H9 (cell line): ENCODE measurements at regions not wholly inside any gene's neighbourhood (a gene's known extent, or its start where the extent isn't known, plus 50 kb on each side); places are given as distances from the start of the nearest gene placed in this dataset.

Source experiments
- DNase-seq: peaks from one replicate; pipeline ENCODE4 v3.0.0-alpha.2; 2017
- H2AFZ ChIP-seq: one replicate; pipeline ENCODE4 v1.6.1; 2013; ENCODE audit warnings: mild to moderate bottlenecking, low read length, control low read depth, moderate library complexity
- H2AK5ac ChIP-seq: 2 replicates; pipeline ENCODE4 v1.6.1; 2013; ENCODE audit warnings: low read length, control low read depth, mixed read lengths; ENCODE audit not compliant: insufficient read length
- H2BK120ac ChIP-seq: one replicate; pipeline ENCODE4 v1.6.1; 2013; ENCODE audit warnings: low read depth, mild to moderate bottlenecking, low read length, control low read depth, inconsistent platforms; ENCODE audit not compliant: poor library complexity, severe bottlenecking
- H2BK12ac ChIP-seq: 2 replicates; pipeline ENCODE4 v1.6.1; 2013; ENCODE audit warnings: low read length, control low read depth, mixed read lengths, low read depth; ENCODE audit not compliant: insufficient read length
- H2BK15ac ChIP-seq: 2 replicates; pipeline ENCODE4 v1.6.1; 2013; ENCODE audit warnings: low read depth, low read length, control low read depth
- H2BK20ac ChIP-seq: one replicate; pipeline ENCODE4 v1.6.1; 2013; ENCODE audit warnings: low read depth, mild to moderate bottlenecking, low read length, control low read depth, inconsistent platforms; ENCODE audit not compliant: poor library complexity, severe bottlenecking
- H2BK5ac ChIP-seq: 2 replicates; pipeline ENCODE4 v1.6.1; 2013; ENCODE audit warnings: low read length, control low read depth, mixed read lengths; ENCODE audit not compliant: insufficient read length
- H3K14ac ChIP-seq: 2 replicates; pipeline ENCODE4 v1.6.1; 2013; ENCODE audit warnings: low read length, control low read depth; ENCODE audit not compliant: insufficient read depth
- H3K18ac ChIP-seq: 2 replicates; pipeline ENCODE4 v1.6.1; 2013; ENCODE audit warnings: low read depth, mild to moderate bottlenecking, mixed read lengths, low read length, control low read depth; ENCODE audit not compliant: insufficient read length
- H3K23ac ChIP-seq: 2 replicates; pipeline ENCODE4 v1.6.1; 2013; ENCODE audit warnings: low read length, control low read depth, mixed read lengths, low read depth; ENCODE audit not compliant: insufficient read length
- H3K23me2 ChIP-seq: 2 replicates; pipeline ENCODE4 v1.6.1; 2013; ENCODE audit warnings: low read depth, mild to moderate bottlenecking, mixed read lengths, low read length, control low read depth; ENCODE audit not compliant: insufficient read length, poor library complexity, severe bottlenecking
- H3K27ac ChIP-seq: 2 replicates; pipeline ENCODE4 v1.5.1; 2013; ENCODE audit warnings: low read length, control low read depth, mixed read lengths, low read depth; ENCODE audit not compliant: insufficient read length
- H3K27me3 ChIP-seq: 2 replicates; pipeline ENCODE4 v1.6.1; 2013; ENCODE audit warnings: low read length, control low read depth, inconsistent platforms; ENCODE audit not compliant: insufficient read depth
- H3K4ac ChIP-seq: 2 replicates; pipeline ENCODE4 v1.6.1; 2013; ENCODE audit warnings: low read depth, mild to moderate bottlenecking, control low read depth, inconsistent platforms, low read length, moderate library complexity
- H3K4me1 ChIP-seq: 2 replicates; pipeline ENCODE4 v1.6.1; 2013; ENCODE audit warnings: low read length, control low read depth, inconsistent platforms; ENCODE audit not compliant: insufficient read depth
- H3K4me2 ChIP-seq: 2 replicates; pipeline ENCODE4 v1.6.1; 2013; ENCODE audit warnings: low read length, control low read depth, mixed read lengths; ENCODE audit not compliant: insufficient read length, insufficient read depth
- H3K56ac ChIP-seq: 2 replicates; pipeline ENCODE4 v1.6.1; 2013; ENCODE audit warnings: low read depth, mild to moderate bottlenecking, mixed read lengths, low read length, control low read depth; ENCODE audit not compliant: insufficient read length
- H3K79me1 ChIP-seq: 2 replicates; pipeline ENCODE4 v1.6.1; 2013; ENCODE audit warnings: low read depth, mild to moderate bottlenecking, moderate library complexity, low read length, control low read depth, inconsistent platforms; ENCODE audit not compliant: insufficient read depth, poor library complexity, severe bottlenecking
- H3K79me2 ChIP-seq: 2 replicates; pipeline ENCODE4 v1.6.1; 2013; ENCODE audit warnings: low read length, control low read depth, inconsistent platforms; ENCODE audit not compliant: insufficient read depth
- H3K9ac ChIP-seq: 2 replicates; pipeline ENCODE4 v1.6.1; 2013; ENCODE audit warnings: low read length, control low read depth, mixed read lengths; ENCODE audit not compliant: insufficient read length; ENCODE audit errors: extremely low read depth
- H3K9me3 ChIP-seq: one replicate; pipeline ENCODE4 v1.6.1; 2013; ENCODE audit warnings: low read depth, low read length, inconsistent platforms; ENCODE audit not compliant: control insufficient read depth
- H3T11ph ChIP-seq: one replicate; pipeline ENCODE4 v1.6.1; 2013; ENCODE audit warnings: mild to moderate bottlenecking, low read length, control low read depth, inconsistent platforms
- H4K20me1 ChIP-seq: one replicate; pipeline ENCODE4 v1.6.1; 2013; ENCODE audit not compliant: control insufficient read depth, insufficient read length, insufficient read depth
- H4K5ac ChIP-seq: 2 replicates; pipeline ENCODE4 v1.6.1; 2013; ENCODE audit warnings: low read depth, mild to moderate bottlenecking, mixed read lengths, low read length, control low read depth; ENCODE audit not compliant: insufficient read length
- H4K8ac ChIP-seq: replicated peaks from 2 replicates; pipeline ENCODE4 v1.6.1; 2013; ENCODE audit warnings: low read length, control low read depth, mixed read lengths, low read depth; ENCODE audit not compliant: insufficient read length
- H4K91ac ChIP-seq: 2 replicates; pipeline ENCODE4 v1.6.1; 2013; ENCODE audit warnings: low read depth, mild to moderate bottlenecking, moderate library complexity, mixed read lengths, low read length, control low read depth; ENCODE audit not compliant: insufficient read length
- H3K27ac Mint-ChIP-seq, 3 experiments: 2 replicates in 2 of 3; 3 replicates in 1 of 3; pipeline ENCODE4 v1.8.0; 2020 to 2021; ENCODE audit warnings: mixed read lengths in 3 of 3, mild to moderate bottlenecking in 1 of 3, moderate library complexity in 1 of 3
- H3K27me3 Mint-ChIP-seq: 2 replicates; pipeline ENCODE4 v1.8.0; 2021; ENCODE audit warnings: low read depth, mild to moderate bottlenecking, moderate library complexity, mixed read lengths
- H3K36me3 Mint-ChIP-seq, 3 experiments: 2 replicates in 2 of 3; 3 replicates in 1 of 3; pipeline ENCODE4 v1.8.0; 2020 to 2021; ENCODE audit warnings: low read depth in 3 of 3, mixed read lengths in 3 of 3; ENCODE audit not compliant: insufficient read depth in 1 of 3
- H3K4me1 Mint-ChIP-seq, 2 experiments: 2 replicates each; pipeline ENCODE4 v1.8.0; 2020; ENCODE audit warnings: mixed read lengths in 2 of 2
- H3K4me3 Mint-ChIP-seq, 2 experiments: 2 replicates in 1 of 2; 3 replicates in 1 of 2; pipeline ENCODE4 v1.8.0; 2020 to 2021; ENCODE audit warnings: mild to moderate bottlenecking in 2 of 2, mixed read lengths in 2 of 2, moderate library complexity in 1 of 2
- H3K9me3 Mint-ChIP-seq, 2 experiments: 2 replicates in 1 of 2; 3 replicates in 1 of 2; pipeline ENCODE4 v1.8.0; 2020; ENCODE audit warnings: mild to moderate bottlenecking in 2 of 2, mixed read lengths in 2 of 2, moderate library complexity in 1 of 2
- CTCF ChIP-seq: fragments of 200-600 bp; sonication (generic); conservative IDR thresholded peaks from 3 replicates; pipeline ENCODE4 v1.8.0; 2021; ENCODE audit warnings: antibody characterized with exemption, mild to moderate bottlenecking
- WGBS: extraction: QIAGEN DNeasy Blood & Tissue Kit; methylation state at CpG from one replicate; pipeline ENCODE4 v1.1.7; 2013; ENCODE audit warnings: missing lambda C conversion rate, low lambda C conversion rate, mixed read lengths; ENCODE audit not compliant: insufficient read length; ENCODE audit errors: extremely low coverage; 5-methylcytosine and 5-hydroxymethylcytosine counted together

- Histone ChIP-seq H3K79me2 (no peaks in the 10 kb centered on the region), H3K14ac (no peak overlapping the region), H3K56ac (no peak overlapping the region), H3K23ac (no peak overlapping the region), H2BK20ac (no peak overlapping the region), H3K4ac (no peak overlapping the region), H4K5ac (no peak overlapping the region), H3K9ac (no peak overlapping the region), H3T11ph (no peak overlapping the region), H3K27ac (no peak overlapping the region), H3K79me1 (no peaks in the 10 kb centered on the region), H4K91ac (no peak overlapping the region), H4K8ac (no peak overlapping the region), H3K9me3 (no peaks in the 10 kb centered on the region), H4K20me1 (no peaks in the 10 kb centered on the region), H2AFZ (no peak overlapping the region), H2BK5ac (no peak overlapping the region), H3K18ac (no peak overlapping the region), H3K23me2 (no peaks in the 10 kb centered on the region), H2BK120ac (no peak overlapping the region), H3K4me1 (peaks cover 2% of the 10 kb centered on the region; the same call in 1 of the 2 replicates), H2AK5ac (no peak overlapping the region), H3K4me2 (no peak overlapping the region), H2BK12ac (no peak overlapping the region), H3K27me3 (no peaks in the 10 kb centered on the region), H2BK15ac (no peak overlapping the region)
- Mint-ChIP-seq H3K4me1 (peaks cover 27 to 32% of the 10 kb centered on the region in 2 experiments), H3K27me3 (no peaks in the 10 kb centered on the region), H3K27ac (no peak overlapping the region; a peak in 1 of 7 replicates), H3K4me3 (no peak overlapping the region), H3K36me3 (peaks cover 0 to 3% (median 0%) of the 10 kb centered on the region in 3 experiments; a peak in 2 of 7 replicates), H3K9me3 (no peaks in the 10 kb centered on the region)
- DNase-seq, result no peak
- TF ChIP-seq CTCF, result no peak
- no CpG with 5 or more reads among the region's 1 CpG for WGBS
These were observed 139.2 kb upstream of the AADAT start for GRCh38 chr4:170229006-170229405.
